Natural killer cell treated with Interleukin-12 subunit alpha and Interleukin-12 subunit beta and Interleukin-15 and Interleukin-18, amount 100 ng/mL, for 72 hours (primary cell): ENCODE measurements at regions not wholly inside any gene's neighbourhood (a gene's known extent, or its start where the extent isn't known, plus 50 kb on each side); places are given as distances from the start of the nearest gene placed in this dataset.

Experiments
- ATAC-seq, 2 donors: fragments of 150-1000 bp; cut with Tn5 transposase in 1 of 2; sonication (Bioruptor Pico), chemical (Tn5 transposase) in 1 of 2; 2 replicates each; pipeline ENCODE4 v1.10.0; 2021
- DNase-seq: peaks from one replicate; pipeline ENCODE4 v3.0.0; 2022; ENCODE audit warnings: low spot score
- H3K27ac Mint-ChIP-seq, 2 donors: 1 replicate in 1 of 2; 2 replicates in 1 of 2; pipeline ENCODE4 v1.8.0; 2022; ENCODE audit warnings: mixed read lengths in 2 of 2, mild to moderate bottlenecking in 1 of 2, moderate library complexity in 1 of 2
- H3K27me3 Mint-ChIP-seq, 2 donors: 1 replicate in 1 of 2; 2 replicates in 1 of 2; pipeline ENCODE4 v1.8.0; 2022; ENCODE audit warnings: mixed read lengths in 2 of 2
- H3K36me3 Mint-ChIP-seq: one replicate; pipeline ENCODE4 v1.8.0; 2022; ENCODE audit warnings: mixed read lengths
- H3K4me1 Mint-ChIP-seq, 2 donors: 1 replicate in 1 of 2; 2 replicates in 1 of 2; pipeline ENCODE4 v1.8.0; 2022; ENCODE audit warnings: low read depth in 2 of 2, mixed read lengths in 2 of 2, mild to moderate bottlenecking in 1 of 2
- H3K4me3 Mint-ChIP-seq: one replicate; pipeline ENCODE4 v1.8.0; 2022; ENCODE audit warnings: mixed read lengths
- H3K9me3 Mint-ChIP-seq: 2 replicates; pipeline ENCODE4 v1.8.0; 2022; ENCODE audit warnings: mixed read lengths

GRCh38 chr16:66278604-66279262 lies 87.8 kb upstream of the CDH5 start:
- Mint-ChIP-seq H3K4me3 (no peak overlapping the region), H3K9me3 (no peaks in the 10 kb centered on the region), H3K4me1 (peaks cover 0 to 3% of the 10 kb centered on the region in 2 donors), H3K27me3 (peaks cover 22 to 56% of the 10 kb centered on the region in 2 donors), H3K27ac (no peak overlapping the region), H3K36me3 (peaks cover 18% of the 10 kb centered on the region)
- DNase-seq, result no peak
- no peak for ATAC-seq

GRCh38 chr16:66278111-66278531 lies 88.4 kb upstream of the CDH5 start:
- Mint-ChIP-seq H3K27me3 (peaks cover 27 to 62% of the 10 kb centered on the region in 2 donors), H3K9me3 (no peaks in the 10 kb centered on the region), H3K27ac (no peak overlapping the region), H3K4me3 (no peak overlapping the region), H3K36me3 (peaks cover 18% of the 10 kb centered on the region), H3K4me1 (peaks cover 0 to 3% of the 10 kb centered on the region in 2 donors)
- no peak for DNase-seq
- ATAC-seq, result no peak

GRCh38 chr16:66277311-66278070 lies 89.0 kb upstream of the CDH5 start:
- Mint-ChIP-seq H3K9me3 (no peaks in the 10 kb centered on the region), H3K4me1 (peaks cover 0 to 3% of the 10 kb centered on the region in 2 donors), H3K4me3 (no peak overlapping the region), H3K27ac (no peak overlapping the region), H3K36me3 (peaks cover 18% of the 10 kb centered on the region), H3K27me3 (peaks cover 28 to 67% of the 10 kb centered on the region in 2 donors)
- ATAC-seq (no peak), DNase-seq (no peak)

GRCh38 chr16:66275775-66276428 lies 90.6 kb upstream of the CDH5 start:
- no peak overlapping the region for H3K4me3 Mint-ChIP-seq
- no peak overlapping the region for H3K27ac Mint-ChIP-seq
- no peaks in the 10 kb centered on the region for H3K9me3 Mint-ChIP-seq
- DNase-seq (no peak), ATAC-seq (no peak)
- peaks cover 18% of the 10 kb centered on the region for H3K36me3 Mint-ChIP-seq
- peaks cover under 1 to 3% of the 10 kb centered on the region in 2 donors for H3K4me1 Mint-ChIP-seq
- H3K27me3 Mint-ChIP-seq, result peaks cover 22 to 64% of the 10 kb centered on the region in 2 donors

GRCh38 chr16:66274335-66275110 lies 92.0 kb upstream of the CDH5 start:
- peaks cover 21 to 55% of the 10 kb centered on the region in 2 donors for H3K27me3 Mint-ChIP-seq
- H3K4me1 Mint-ChIP-seq, result peaks cover 3 to 4% of the 10 kb centered on the region in 2 donors
- peaks cover 14% of the 10 kb centered on the region for H3K36me3 Mint-ChIP-seq
- no peak for DNase-seq
- no peaks in the 10 kb centered on the region for H3K9me3 Mint-ChIP-seq
- H3K27ac Mint-ChIP-seq, result no peak overlapping the region
- peak in 1 of 2 donors; percentile 38 for ATAC-seq
- no peak overlapping the region for H3K4me3 Mint-ChIP-seq

GRCh38 chr16:66273644-66274334 lies 92.7 kb upstream of the CDH5 start:
- Mint-ChIP-seq H3K27ac (no peak overlapping the region), H3K27me3 (peaks cover 21 to 54% of the 10 kb centered on the region in 2 donors), H3K4me3 (no peak overlapping the region), H3K36me3 (peaks cover 7% of the 10 kb centered on the region), H3K4me1 (peaks cover 3 to 4% of the 10 kb centered on the region in 2 donors), H3K9me3 (no peaks in the 10 kb centered on the region)
- DNase-seq (no peak), ATAC-seq (no peak)

- no peak overlapping the region for H3K4me3 Mint-ChIP-seq
- H3K36me3 Mint-ChIP-seq, result peaks cover 6% of the 10 kb centered on the region
- DNase-seq (no peak), ATAC-seq (no peak)
- H3K4me1 Mint-ChIP-seq, result peaks cover 3 to 4% of the 10 kb centered on the region in 2 donors
- H3K27ac Mint-ChIP-seq, result no peak overlapping the region
- peaks cover 20 to 53% of the 10 kb centered on the region in 2 donors for H3K27me3 Mint-ChIP-seq
- H3K9me3 Mint-ChIP-seq, result no peaks in the 10 kb centered on the region
Measured at GRCh38 chr16:66273053-66273452, 93.4 kb upstream of the CDH5 start.

- Mint-ChIP-seq H3K4me1 (peaks cover 3 to 4% of the 10 kb centered on the region in 2 donors), H3K36me3 (peaks cover 6% of the 10 kb centered on the region), H3K4me3 (no peak overlapping the region), H3K27ac (no peak overlapping the region), H3K9me3 (no peaks in the 10 kb centered on the region), H3K27me3 (peaks cover 26 to 53% of the 10 kb centered on the region in 2 donors)
- no peak for ATAC-seq
- no peak for DNase-seq
Measured at GRCh38 chr16:66272461-66272860, 94.0 kb upstream of the CDH5 start.

GRCh38 chr16:66271074-66272060 lies 95.1 kb upstream of the CDH5 start:
- ATAC-seq (no peak), DNase-seq (no peak)
- Mint-ChIP-seq H3K27ac (no peak overlapping the region), H3K27me3 (peaks cover 31 to 51% of the 10 kb centered on the region in 2 donors), H3K4me3 (no peak overlapping the region), H3K4me1 (peaks cover 4 to 7% of the 10 kb centered on the region in 2 donors), H3K36me3 (peaks cover 6% of the 10 kb centered on the region), H3K9me3 (no peaks in the 10 kb centered on the region)

- no peaks in the 10 kb centered on the region for H3K9me3 Mint-ChIP-seq
- ATAC-seq (peak; percentile 68 to 77), DNase-seq (no peak)
- no peaks in the 10 kb centered on the region for H3K36me3 Mint-ChIP-seq
- no peak overlapping the region for H3K27ac Mint-ChIP-seq
- peaks cover 4 to 7% of the 10 kb centered on the region in 2 donors for H3K4me1 Mint-ChIP-seq
- no peak overlapping the region for H3K4me3 Mint-ChIP-seq
- peaks cover 30 to 42% of the 10 kb centered on the region in 2 donors for H3K27me3 Mint-ChIP-seq
Measured at GRCh38 chr16:66270333-66270927, 96.1 kb upstream of the CDH5 start.

- Mint-ChIP-seq H3K4me1 (peaks cover 4 to 7% of the 10 kb centered on the region in 2 donors), H3K27ac (no peak overlapping the region), H3K27me3 (peaks cover 32 to 35% of the 10 kb centered on the region in 2 donors), H3K9me3 (no peaks in the 10 kb centered on the region), H3K36me3 (no peaks in the 10 kb centered on the region), H3K4me3 (no peak overlapping the region)
- ATAC-seq (no peak), DNase-seq (no peak)
Measured at GRCh38 chr16:66269617-66270332, 96.7 kb upstream of the CDH5 start.
